Ectodermal cell (in vitro differentiated cells): ENCODE measurements at regions not wholly inside any gene's neighbourhood (a gene's known extent, or its start where the extent isn't known, plus 50 kb on each side); places are given as distances from the start of the nearest gene placed in this dataset.

Experiments used
- H3K27ac ChIP-seq: 2 replicates; pipeline ENCODE4 v1.7.0; 2013; ENCODE audit warnings: mild to moderate bottlenecking, low read depth, low read length; ENCODE audit not compliant: insufficient read depth, poor library complexity, severe bottlenecking
- H3K27me3 ChIP-seq: 2 replicates; pipeline ENCODE4 v1.7.0; 2013; ENCODE audit warnings: mild to moderate bottlenecking, low read length; ENCODE audit not compliant: insufficient read depth, control insufficient read depth, poor library complexity, severe bottlenecking
- H3K36me3 ChIP-seq: one replicate; pipeline ENCODE4 v1.7.0; 2013; ENCODE audit warnings: low read length; ENCODE audit not compliant: control insufficient read depth, insufficient read depth
- H3K4me1 ChIP-seq: one replicate; pipeline ENCODE4 v1.7.0; 2013; ENCODE audit warnings: low read length; ENCODE audit not compliant: control insufficient read depth, insufficient read depth
- H3K4me3 ChIP-seq: 2 replicates; pipeline ENCODE4 v1.7.0; 2013; ENCODE audit warnings: low read depth, low read length, control low read depth; ENCODE audit not compliant: insufficient read depth
- H3K9me3 ChIP-seq: 2 replicates; pipeline ENCODE4 v1.7.0; 2013; ENCODE audit warnings: mild to moderate bottlenecking, low read length, moderate library complexity; ENCODE audit not compliant: control insufficient read depth
- WGBS, 2 experiments: methylation state at CpG; one replicate each; pipeline ENCODE4 v1.1.7; 2013; ENCODE audit warnings: missing lambda C conversion rate in 2 of 2; 5-methylcytosine and 5-hydroxymethylcytosine counted together

- Histone ChIP-seq H3K36me3 (no peaks in the 10 kb centered on the region), H3K4me1 (no peaks in the 10 kb centered on the region), H3K9me3 (no peaks in the 10 kb centered on the region), H3K4me3 (no peak overlapping the region), H3K27ac (no peak overlapping the region), H3K27me3 (no peaks in the 10 kb centered on the region)
These were observed 298.7 kb upstream of the MARCKS start for GRCh38 chr6:113558431-113558830.

- H3K36me3 ChIP-seq, result no peaks in the 10 kb centered on the region
- H3K27me3 ChIP-seq, result no peaks in the 10 kb centered on the region
- no peak overlapping the region for H3K4me3 ChIP-seq
- no peak overlapping the region for H3K27ac ChIP-seq
- H3K9me3 ChIP-seq, result no peaks in the 10 kb centered on the region
- no peaks in the 10 kb centered on the region for H3K4me1 ChIP-seq
These were observed 298.2 kb upstream of the MARCKS start for GRCh38 chr6:113558966-113559365.

DNA sequence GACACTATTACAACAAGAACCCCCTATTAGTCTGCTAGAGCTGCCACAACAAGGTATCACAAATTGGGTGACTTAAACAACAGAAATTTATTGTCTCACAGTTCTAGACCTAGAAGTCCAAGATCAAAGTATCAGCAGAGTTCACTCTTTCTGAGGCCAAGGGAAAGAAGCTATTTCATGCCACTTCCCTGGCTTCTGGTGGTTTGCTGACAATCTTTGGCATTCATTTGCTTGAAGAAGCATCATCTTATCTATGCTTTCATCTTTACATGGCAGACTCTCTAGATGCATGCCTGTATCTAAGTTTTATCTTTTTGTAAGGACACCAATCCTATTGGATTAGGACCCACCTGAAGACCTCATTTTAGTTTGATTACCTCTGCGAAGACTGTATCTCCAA, 296.8 kb upstream of the MARCKS start:
- Histone ChIP-seq H3K27me3 (no peaks in the 10 kb centered on the region), H3K36me3 (no peaks in the 10 kb centered on the region), H3K27ac (no peak overlapping the region), H3K4me3 (no peak overlapping the region), H3K9me3 (no peaks in the 10 kb centered on the region), H3K4me1 (peaks cover 3% of the 10 kb centered on the region)
- WGBS, 2 experiments, result 96 to 100% methylated on average over 1 of the region's 1 CpG

- H3K4me1 ChIP-seq, result peaks cover 5% of the 10 kb centered on the region
- no peaks in the 10 kb centered on the region for H3K9me3 ChIP-seq
- H3K27ac ChIP-seq, result no peak overlapping the region
- H3K36me3 ChIP-seq, result no peaks in the 10 kb centered on the region
- H3K4me3 ChIP-seq, result no peak overlapping the region
- H3K27me3 ChIP-seq, result no peaks in the 10 kb centered on the region
These were observed 296.2 kb upstream of the MARCKS start for GRCh38 chr6:113560908-113561307.

- H3K9me3 ChIP-seq, result no peaks in the 10 kb centered on the region
- WGBS, 2 experiments, result 96 to 100% methylated on average over 2 of the region's 2 CpGs
- peaks cover 5% of the 10 kb centered on the region for H3K4me1 ChIP-seq
- H3K27me3 ChIP-seq, result no peaks in the 10 kb centered on the region
- no peaks in the 10 kb centered on the region for H3K36me3 ChIP-seq
- no peak overlapping the region for H3K27ac ChIP-seq
- H3K4me3 ChIP-seq, result no peak overlapping the region
These were observed 294.9 kb upstream of the MARCKS start for GRCh38 chr6:113562248-113562647.

DNA sequence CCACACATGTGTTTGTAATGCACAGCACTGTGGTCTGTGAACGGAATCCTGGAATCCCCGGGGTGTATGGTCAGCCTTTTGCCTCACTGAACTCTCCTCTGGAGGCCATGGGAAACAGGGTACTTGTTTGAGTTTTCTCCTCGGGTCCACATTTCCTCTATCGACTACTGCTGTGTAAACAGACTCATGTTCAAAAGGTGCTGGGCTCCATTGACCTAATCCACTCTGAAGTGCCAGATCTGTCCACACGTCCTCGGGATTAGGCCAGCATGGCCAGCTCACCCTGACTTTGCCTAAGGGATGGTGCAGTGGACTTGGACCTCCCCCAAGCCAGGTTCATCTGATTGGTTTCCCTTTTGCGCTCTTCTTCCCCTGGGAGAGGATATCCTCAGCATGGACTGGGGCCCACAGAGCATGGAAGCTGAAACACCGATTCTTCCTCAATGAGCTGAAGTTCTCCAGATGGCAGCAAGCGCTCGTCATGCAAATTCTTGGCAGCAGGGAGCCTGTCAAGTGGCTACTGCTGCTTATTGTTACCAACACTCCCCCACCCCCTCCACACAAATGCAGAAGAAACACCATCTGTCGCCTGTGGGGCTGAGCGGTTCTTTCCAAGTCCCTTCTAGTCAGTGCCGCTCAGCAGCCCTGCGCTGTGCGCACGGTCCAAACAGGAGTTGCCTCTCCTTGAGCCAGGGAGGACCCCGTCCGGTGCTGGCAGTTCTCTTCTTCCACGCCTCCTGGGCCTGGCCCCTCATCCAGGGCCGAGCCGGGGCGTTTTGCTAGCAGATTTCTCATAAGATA, 292.6 kb upstream of the MARCKS start:
- peak overlapping the region; percentile 22 for H3K27ac ChIP-seq
- H3K4me3 ChIP-seq, result no peak overlapping the region
- no peaks in the 10 kb centered on the region for H3K36me3 ChIP-seq
- WGBS, 2 experiments, result 3 to 5% methylated on average over 22 of the region's 22 CpGs
- no peaks in the 10 kb centered on the region for H3K27me3 ChIP-seq
- no peaks in the 10 kb centered on the region for H3K9me3 ChIP-seq
- H3K4me1 ChIP-seq, result peaks cover 5% of the 10 kb centered on the region

DNA sequence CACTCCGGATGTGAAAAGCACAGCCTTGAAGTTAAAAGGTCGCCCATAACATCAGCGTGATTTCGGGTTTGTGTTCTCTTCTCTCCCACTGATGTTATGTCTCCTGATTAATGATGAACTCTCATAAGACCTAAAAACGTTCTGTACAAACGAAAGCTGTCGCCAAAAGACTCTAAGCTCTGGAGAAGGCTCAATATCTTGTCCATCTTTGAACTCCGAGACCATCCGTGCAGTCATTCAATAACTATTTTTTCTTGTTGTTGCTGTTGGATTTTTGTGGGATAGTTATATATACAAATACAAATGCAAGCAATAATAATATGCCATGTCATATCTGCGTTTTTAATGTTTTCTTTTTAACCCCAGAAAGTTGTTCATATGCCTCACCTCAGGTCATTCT, 291.8 kb upstream of the MARCKS start:
- Histone ChIP-seq H3K9me3 (no peaks in the 10 kb centered on the region), H3K27me3 (no peaks in the 10 kb centered on the region), H3K36me3 (no peaks in the 10 kb centered on the region), H3K27ac (peak overlapping the region; percentile 20), H3K4me3 (no peak overlapping the region), H3K4me1 (peaks cover 5% of the 10 kb centered on the region)
- WGBS, 2 experiments, result 64 to 66% methylated on average over 10 of the region's 10 CpGs

DNA sequence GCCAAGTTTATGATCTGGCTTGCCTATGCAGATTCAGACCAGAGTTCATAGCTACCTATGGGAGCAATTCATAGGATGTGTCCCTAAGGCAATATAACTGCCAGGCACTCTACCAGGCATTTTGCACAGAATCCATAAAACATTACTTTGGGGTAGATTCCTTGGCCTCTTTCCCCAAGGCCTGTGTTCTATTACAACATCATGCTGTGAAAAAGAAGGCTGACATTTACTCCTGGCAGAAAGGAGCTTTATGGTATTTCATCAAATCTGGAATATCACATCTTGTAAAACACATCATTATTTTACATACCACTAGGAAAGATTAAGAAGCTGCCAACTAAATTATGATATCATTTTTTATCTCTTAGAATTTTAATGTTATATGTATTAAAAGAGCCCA, 287.0 kb upstream of the MARCKS start:
- Histone ChIP-seq H3K27me3 (no peaks in the 10 kb centered on the region), H3K9me3 (no peaks in the 10 kb centered on the region), H3K4me3 (no peak overlapping the region), H3K4me1 (peaks cover 4% of the 10 kb centered on the region), H3K27ac (no peak overlapping the region), H3K36me3 (no peaks in the 10 kb centered on the region)

- no peaks in the 10 kb centered on the region for H3K9me3 ChIP-seq
- H3K36me3 ChIP-seq, result no peaks in the 10 kb centered on the region
- no peak overlapping the region for H3K4me3 ChIP-seq
- no peaks in the 10 kb centered on the region for H3K27me3 ChIP-seq
- WGBS, 2 experiments, result 91% methylated on average over 1 of the region's 3 CpGs; no CpG with 5 or more reads in 1 of the 2 experiments
- no peak overlapping the region for H3K27ac ChIP-seq
- H3K4me1 ChIP-seq, result no peaks in the 10 kb centered on the region
These were observed 286.5 kb upstream of the MARCKS start for GRCh38 chr6:113570641-113571040.

GRCh38 chr6:113574147-113574546, 283.0 kb upstream of the MARCKS start:
- Histone ChIP-seq H3K9me3 (no peaks in the 10 kb centered on the region), H3K27me3 (no peaks in the 10 kb centered on the region), H3K36me3 (no peaks in the 10 kb centered on the region), H3K27ac (no peak overlapping the region), H3K4me3 (no peak overlapping the region), H3K4me1 (no peaks in the 10 kb centered on the region)
- 86 to 89% methylated on average over 3 to 4 of the region's 4 CpGs for WGBS, 2 experiments

DNA sequence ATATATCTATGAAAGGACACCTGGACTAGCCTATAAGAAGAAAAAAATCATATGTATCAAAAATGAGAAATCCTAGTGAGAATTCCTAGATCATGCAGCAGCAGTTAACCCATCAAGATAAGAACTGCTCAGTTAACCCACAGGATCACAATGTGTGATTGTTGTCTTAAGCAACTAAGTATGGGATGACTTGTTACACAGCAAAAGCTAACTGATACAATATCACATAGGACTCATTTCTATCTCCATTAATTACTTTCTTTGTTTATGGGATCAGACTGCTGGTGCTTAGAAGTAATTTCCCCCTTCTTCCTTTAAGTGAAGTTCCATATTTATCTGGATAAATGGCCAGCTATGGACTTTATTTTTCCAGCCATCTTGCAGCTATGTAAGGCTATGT, 280.8 kb upstream of the MARCKS start:
- Histone ChIP-seq H3K4me3 (no peak overlapping the region), H3K27me3 (no peaks in the 10 kb centered on the region), H3K4me1 (no peaks in the 10 kb centered on the region), H3K9me3 (no peaks in the 10 kb centered on the region), H3K27ac (no peak overlapping the region), H3K36me3 (no peaks in the 10 kb centered on the region)
